Endometrial microvascular endothelial cells (primary cell): ENCODE measurements at regions not wholly inside any gene's neighbourhood (a gene's known extent, or its start where the extent isn't known, plus 50 kb on each side); places are given as distances from the start of the nearest gene placed in this dataset.

ENCODE experiments used
- in situ Hi-C: cut with HindIII; loops from 2 replicates; pipeline ENCODE4 v1.10.0; 2017; ENCODE audit warnings: low sequenced_read_pairs, low pct_unique_long_range_greater_than_20kb; ENCODE audit errors: inconsistent ontology term

GRCh38 chr13:33367926-33368325 lies 82.4 kb upstream of the STARD13 start:
- in situ Hi-C loops: no loop called here

GRCh38 chr13:33369073-33369472 lies 83.5 kb upstream of the STARD13 start:
- in situ Hi-C loops: no loop called here

- in situ Hi-C loops: no loop called here
Measured at GRCh38 chr13:33372251-33372919, 86.8 kb upstream of the STARD13 start.

DNA sequence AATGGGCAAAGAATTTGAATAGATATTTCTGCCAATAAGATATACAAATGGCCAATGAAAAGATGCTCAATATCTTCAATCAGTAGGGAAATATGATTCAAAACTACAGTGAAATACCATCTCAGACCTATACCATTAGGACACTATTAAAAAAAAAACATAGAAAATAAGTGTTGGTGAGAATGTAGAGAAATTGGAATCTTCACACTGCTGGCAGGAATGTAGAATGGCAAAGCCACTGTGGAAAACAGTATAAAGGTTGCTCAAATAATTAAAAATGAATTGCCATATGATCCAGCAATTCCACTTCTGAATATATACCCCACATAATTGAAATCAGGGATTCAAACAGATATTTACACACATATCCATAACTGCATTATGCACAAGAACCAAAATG lies 88.1 kb upstream of the STARD13 start:
- in situ Hi-C loops: no loop called here

GRCh38 chr13:33375421-33375820 lies 89.9 kb upstream of the STARD13 start:
- in situ Hi-C loops: no loop called here

DNA sequence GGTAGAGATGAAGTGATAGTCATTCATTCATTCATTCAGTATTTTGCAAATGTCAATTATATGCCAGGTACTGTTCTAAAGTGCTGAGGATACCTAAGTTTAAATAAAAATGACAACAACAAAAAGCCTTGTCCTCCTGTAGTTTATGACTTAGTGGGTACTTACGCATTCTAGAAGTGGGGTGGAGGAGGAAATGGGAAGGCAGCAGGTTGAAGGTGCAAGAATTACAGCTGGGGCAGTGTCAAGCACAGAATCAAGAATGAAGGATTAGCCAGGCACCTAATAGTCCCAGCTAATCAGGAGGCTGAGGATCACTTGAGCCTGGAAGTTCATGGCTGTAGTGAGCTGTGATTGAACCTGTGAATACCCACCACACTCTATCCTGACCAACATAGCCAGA lies 90.7 kb upstream of the STARD13 start:
- in situ Hi-C loops: no loop called here

- in situ Hi-C loops: no loop called here
Measured at GRCh38 chr13:33377411-33377810, 91.9 kb upstream of the STARD13 start.

- in situ Hi-C loops: no loop called here
Measured at GRCh38 chr13:33377825-33378224, 92.3 kb upstream of the STARD13 start.

DNA sequence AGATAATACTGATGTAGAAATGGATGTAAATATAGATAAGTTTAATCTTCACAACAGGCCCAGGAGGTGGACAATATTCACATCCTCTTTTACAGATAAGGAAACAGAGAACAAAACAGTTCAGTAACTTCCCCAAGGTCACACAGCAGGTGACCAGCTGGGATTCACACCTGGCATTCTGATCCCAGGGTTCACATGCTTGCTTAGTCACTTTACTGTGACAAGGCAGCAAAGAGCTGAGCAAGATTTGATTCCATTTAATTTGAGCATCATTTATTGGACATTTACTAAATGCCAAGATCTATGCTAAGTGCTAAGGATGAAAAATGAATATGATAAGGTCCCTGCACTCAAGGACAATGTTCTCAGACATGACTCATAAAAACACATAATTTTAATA lies 94.1 kb upstream of the STARD13 start:
- in situ Hi-C loops: no loop called here

- in situ Hi-C loops: no loop called here
Measured at GRCh38 chr13:33380487-33381079, 95.0 kb upstream of the STARD13 start.

DNA sequence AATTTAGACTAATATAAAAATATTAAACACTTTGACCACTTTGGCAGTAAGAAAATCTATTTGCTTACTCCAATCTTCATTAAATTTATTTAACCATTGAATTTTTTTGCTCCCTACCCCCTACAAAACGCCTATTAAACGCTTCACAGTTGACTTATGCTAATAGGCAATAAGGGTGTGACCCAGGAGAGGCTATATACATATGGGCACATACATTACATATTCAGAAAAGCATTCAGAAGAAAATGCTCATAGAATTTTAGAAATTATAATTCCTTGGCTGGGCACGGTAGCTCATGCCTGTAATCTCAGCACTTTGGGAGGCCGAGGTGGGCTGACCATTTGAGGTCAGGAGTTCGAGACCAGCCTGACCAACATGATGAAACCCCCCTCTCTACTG lies 95.6 kb upstream of the STARD13 start:
- in situ Hi-C loops: no loop called here

DNA sequence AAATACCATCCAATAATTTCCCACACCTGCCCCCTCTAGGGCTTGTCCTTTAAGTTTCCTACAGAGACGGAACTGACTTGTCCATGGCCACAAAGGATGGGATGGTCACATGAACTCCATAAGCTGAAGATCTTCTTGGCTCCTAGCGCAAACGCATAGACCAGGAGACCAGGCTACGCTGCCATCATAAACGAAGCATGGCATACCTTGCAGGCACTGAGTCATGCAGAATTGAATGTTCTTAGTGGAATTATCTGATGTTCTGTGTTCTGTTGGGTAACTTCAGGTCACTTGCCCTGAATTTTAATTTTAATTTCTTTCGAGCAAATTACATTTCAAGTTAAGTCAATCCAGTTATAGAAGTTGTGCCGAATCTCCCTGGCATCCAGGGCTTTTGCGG lies 96.4 kb upstream of the STARD13 start:
- in situ Hi-C loops: no loop called here

DNA sequence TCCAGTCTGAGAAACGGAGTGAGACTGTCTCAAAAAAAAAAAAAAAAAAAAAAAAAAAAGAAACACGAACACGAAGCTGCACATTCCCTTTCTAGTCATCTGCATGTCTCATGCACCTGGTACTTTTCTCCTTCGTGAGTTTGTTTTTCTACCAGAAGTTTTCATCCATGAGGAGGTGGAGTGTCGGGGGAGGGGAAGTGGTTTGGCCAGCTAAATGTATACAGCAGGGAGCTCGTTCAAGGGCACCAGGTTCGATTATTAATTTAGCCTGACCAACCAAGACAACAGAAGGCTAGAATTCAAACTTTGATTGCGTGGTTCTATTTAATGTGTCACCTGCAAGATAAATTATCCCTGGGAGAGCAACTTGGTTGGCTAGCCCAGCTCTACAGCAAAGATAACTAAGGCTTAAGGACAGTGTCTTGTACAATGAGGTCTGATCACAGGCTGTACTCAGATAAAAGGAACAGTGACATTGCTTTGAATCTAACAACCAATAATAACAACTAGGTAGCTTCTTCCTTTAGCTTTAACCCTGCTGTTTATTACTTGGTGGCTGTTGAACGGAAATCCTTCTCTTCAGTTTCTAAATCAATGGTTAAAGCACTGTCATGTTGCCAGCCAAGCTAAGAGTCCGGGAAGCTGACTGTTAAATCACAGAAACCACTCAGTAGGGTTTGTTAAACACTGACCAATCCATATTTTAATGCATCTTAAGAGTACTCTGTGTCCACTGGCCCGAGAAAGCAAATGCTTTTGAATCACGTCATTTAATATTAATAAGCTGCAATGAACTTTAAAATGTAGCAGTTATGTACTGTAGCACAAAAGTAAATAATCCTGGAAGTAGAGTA lies 98.4 kb upstream of the STARD13 start:
- in situ Hi-C loops: no loop called here

DNA sequence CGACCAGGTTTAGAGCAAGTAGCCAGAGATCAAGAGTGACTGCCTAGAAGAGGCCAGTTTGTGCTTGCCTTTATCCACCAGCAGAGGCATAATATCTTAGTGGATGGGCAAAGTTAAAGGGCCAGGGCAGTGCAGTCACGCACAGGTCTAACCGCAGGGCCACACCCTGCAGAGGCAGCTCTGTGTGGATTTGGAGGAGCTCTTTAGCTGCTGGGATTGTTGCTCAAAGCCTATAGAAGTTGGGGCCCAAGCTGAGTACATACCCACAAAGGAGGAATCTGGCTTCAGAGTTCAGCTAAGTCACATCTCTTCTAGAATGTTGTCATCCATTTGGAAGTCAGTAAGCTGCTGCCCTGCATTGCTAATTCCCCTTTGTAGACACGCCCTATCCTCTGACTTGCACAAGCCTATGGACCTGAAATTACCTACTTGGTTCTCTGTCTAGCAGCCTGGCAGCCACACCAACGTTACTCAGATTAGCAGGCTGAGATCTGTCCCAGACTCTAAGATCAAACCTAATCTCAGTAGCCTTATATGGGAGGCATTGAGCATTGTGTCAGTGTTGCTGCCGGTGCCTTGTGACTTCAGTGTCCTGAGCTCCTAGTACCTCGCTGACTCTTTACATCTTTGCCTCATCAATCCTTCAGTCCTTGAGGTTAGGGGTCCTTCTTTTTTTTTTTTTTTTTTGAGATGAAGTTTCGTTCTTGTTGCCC lies 102.9 kb upstream of the STARD13 start:
- in situ Hi-C loops: no loop called here

GRCh38 chr13:33392794-33393405 lies 107.3 kb upstream of the STARD13 start:
- in situ Hi-C loops: no loop called here

GRCh38 chr13:33394294-33394932 lies 108.9 kb upstream of the STARD13 start:
- in situ Hi-C loops: no loop called here

GRCh38 chr13:33401238-33401637 lies 115.7 kb upstream of the STARD13 start:
- in situ Hi-C loops: no loop called here

- in situ Hi-C loops: no loop called here
Measured at GRCh38 chr13:33402975-33403374, 117.4 kb upstream of the STARD13 start.
